ENCODE measurements at regions not wholly inside any gene's neighbourhood (a gene's known extent, or its start where the extent isn't known, plus 50 kb on each side); places are given as distances from the start of the nearest gene placed in this dataset.

- TF ChIP-seq CTCF (conservative IDR thresholded peaks at IDR 0.05 in 1 of 2, IDR thresholded peaks at IDR 0.05 in 1 of 2; ENCODE audit: extremely low read depth in 1 of 2, insufficient read depth in 1 of 2, low read depth in 1 of 2, low read length in 2 of 2) = no peak
- no peak for TF ChIP-seq EZH2 (IDR thresholded peaks at IDR 0.05; ENCODE audit: borderline replicate concordance, low read length)
These were observed 1460.7 kb downstream of the EFNB2 start for GRCh38 chr13:105074755-105075154.

Data from mammary epithelial cell (primary cell).